Activated CD4-positive, alpha-beta T cell treated with anti-CD3 and anti-CD28 coated beads for 48 hours (primary cell): ENCODE measurements at regions not wholly inside any gene's neighbourhood (a gene's known extent, or its start where the extent isn't known, plus 50 kb on each side); places are given as distances from the start of the nearest gene placed in this dataset.
"Not testable (repeated sequence)": the region's sequence is repeated elsewhere in the genome, so short reads cannot be mapped to it uniquely, and the experiment has no call there.

Experiments
- DNase-seq: peaks from one replicate; pipeline ENCODE4 v3.0.0-alpha.2; 2020

DNA sequence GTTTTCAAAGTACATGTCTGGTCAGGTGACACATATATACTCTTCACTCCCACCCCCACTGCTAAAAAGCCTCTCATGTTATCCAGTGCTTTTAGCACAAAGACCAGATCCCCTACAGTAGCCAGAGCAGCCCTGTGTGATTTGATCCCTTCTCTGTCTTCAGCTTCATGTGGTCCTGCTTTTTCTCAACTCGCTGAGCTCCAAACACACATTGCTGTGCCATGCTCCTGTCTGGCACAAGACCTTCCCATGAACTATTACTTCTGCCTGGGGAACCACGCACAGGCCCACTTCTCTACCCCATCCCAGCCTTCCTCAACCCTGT is 127.1 kb downstream of the RASSF10 start:
- DNase-seq = no peak

- DNase-seq = no peak
Observed at GRCh38 chr11:13137844-13138301, 128.8 kb downstream of the RASSF10 start.

GRCh38 chr11:13139085-13139484 is 130.0 kb downstream of the RASSF10 start:
- not testable (repeated sequence) for DNase-seq

GRCh38 chr11:13140028-13140870 is 131.1 kb downstream of the RASSF10 start:
- DNase-seq = no peak

- no peak for DNase-seq
Observed at GRCh38 chr11:13140873-13141655, 131.9 kb downstream of the RASSF10 start.

GRCh38 chr11:13141731-13142709 is 132.9 kb downstream of the RASSF10 start:
- no peak for DNase-seq

DNA sequence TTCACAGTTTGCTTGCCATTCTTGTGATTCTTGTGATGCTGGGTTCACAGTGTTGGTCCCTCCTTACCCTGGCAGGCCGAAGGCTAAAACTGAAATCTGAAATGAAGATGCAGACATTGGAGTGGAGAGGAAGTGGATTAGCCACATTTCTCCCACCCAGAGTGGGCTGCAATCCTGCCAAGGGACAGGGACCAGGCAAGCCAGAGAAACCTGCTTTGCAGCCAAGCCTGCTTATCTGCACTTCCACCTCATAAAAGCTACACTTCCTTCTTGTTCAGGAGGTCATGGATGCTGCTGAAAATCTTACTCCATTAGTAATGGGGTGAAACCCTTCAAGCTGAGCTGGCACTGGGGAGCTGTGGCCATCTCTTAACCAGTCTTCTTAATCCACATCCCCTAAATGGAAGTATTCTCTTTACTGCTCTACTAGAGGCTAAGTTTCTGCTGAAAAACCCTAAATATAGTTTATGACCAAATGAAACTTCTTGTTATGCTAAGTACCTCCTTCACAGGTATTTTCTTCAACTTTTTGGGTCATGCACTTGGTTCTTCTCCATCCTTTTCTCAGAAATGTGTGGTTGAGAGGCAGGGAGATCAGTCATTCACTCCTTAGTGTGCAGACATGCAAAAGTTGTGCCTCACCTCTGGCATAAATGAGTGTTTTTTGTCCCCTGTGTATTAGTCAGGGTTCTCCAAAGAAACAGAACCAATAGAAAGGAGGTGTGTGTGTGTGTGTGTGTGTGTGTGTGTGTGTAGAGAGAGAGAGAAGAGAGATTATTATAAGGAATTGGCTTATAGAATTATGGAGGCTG is 133.9 kb upstream of the BMAL1 start:
- DNase-seq = no peak

DNA sequence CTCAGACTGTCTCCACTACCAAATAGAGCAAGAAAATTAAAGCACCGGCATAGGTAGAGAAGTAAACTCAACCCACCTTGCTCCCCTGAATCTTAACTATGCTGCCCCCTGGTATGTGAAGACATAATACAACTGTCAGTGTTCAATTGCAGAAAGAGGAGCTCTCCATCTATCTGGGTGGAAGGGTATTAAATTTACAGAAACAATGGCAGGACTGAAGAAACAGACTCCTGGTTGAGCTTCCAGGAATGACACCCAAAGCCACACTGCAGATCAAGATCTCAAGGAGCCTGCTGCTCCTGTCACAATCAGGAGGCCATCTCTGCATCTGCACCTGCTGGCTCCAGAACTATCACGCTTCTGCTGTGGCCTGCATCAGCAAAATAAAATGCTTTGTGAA is 132.1 kb upstream of the BMAL1 start:
- no peak for DNase-seq

DNA sequence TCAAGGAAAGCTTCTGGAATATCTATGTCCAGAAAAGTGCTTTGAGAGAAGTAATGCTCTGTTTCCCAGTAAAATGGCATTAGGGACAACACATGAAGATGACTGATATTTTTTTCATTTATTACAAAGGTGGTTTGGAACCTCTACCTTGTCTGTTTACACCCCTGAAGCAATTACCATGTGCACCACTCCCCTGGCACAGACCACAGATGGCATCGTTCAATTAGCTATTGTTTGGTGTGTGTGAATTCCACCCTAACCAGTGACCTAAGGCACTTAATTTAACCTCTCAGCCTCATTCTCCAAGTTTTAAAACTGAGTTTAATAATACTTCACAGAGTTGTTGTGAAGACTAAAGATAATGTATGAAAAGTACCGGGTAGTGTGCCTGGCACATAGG is 127.6 kb upstream of the BMAL1 start:
- DNase-seq = no peak

DNA sequence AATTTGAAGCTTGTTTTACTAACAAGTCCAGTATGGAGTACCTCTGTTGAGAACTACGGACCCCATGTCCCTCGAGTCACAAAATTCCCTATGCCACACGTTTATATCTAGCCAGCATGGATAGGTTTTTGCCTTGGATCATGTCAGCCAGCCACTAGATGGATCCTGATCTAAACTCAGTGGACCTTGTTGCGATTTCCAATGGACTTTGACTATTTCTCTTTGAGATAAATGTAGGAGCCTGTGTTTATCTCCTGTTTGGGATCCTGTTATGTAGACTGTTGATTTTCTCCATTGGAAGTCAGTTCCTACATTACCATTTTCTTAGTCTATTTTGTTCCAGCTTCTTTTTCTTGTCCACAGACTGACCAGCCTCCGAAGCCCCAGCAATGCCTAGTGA is 127.1 kb upstream of the BMAL1 start:
- DNase-seq = no peak

- no peak for DNase-seq
Observed at GRCh38 chr11:13152264-13152663, 125.3 kb upstream of the BMAL1 start.

DNA sequence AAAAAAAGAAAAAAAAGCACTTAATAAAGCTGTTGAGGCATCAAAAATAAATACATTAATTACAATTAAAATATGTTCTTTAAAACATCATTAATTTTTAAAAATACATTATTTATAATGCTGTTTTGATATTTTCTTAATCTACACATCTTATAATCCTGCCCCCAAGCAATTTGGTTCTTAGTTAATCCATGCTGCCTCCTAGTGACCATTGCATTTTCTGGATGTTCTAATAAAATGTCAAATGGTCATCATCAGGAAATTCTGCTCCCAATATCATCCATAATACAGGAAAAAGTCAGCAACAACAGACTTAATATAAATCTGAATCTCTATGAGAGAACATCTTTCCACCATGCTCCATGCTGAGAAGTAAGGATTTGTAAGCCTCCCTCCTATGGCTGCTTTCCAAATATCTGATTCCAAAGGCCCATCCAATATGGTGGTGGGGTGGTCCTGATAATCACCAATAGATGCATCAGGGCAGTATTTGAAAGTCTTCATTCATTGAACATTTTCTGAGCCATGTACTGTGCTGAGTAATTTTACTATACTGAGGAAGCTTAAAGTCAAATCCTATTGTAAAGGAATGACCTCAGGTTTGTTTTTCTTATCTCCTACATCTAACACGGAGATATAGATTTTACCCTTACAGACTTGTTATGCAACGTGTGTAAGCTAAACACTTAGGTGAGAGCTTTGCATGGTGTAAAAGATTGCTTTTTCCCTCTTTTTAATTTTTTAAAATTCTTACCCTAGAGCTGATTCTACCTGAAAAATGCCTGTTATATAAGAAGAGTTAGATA is 124.7 kb upstream of the BMAL1 start:
- DNase-seq = no peak

- not testable (repeated sequence) for DNase-seq
Observed at GRCh38 chr11:13154374-13154773, 123.2 kb upstream of the BMAL1 start.

- no peak for DNase-seq
Observed at GRCh38 chr11:13160346-13160745, 117.2 kb upstream of the BMAL1 start.

- no peak for DNase-seq
Observed at GRCh38 chr11:13160806-13161205, 116.8 kb upstream of the BMAL1 start.

DNA sequence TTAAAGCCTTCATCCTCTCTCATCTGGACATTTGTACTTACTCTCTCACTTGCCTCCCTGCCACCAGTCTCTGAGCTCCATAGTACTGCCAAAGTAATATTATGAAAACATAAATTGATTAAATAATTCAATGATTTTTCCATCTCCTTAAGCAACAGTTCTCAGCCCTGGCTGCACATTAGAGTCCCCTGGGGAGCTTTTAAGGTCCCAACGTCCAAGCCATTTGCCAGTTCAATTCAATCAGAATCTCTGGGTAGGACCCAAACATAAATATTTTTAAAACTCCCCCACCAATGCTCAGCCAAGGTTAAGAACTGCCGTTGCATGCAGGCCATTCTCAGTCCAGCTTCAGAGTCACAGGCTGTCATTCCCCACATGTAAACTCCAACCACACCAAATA is 114.4 kb upstream of the BMAL1 start:
- DNase-seq = no peak

DNA sequence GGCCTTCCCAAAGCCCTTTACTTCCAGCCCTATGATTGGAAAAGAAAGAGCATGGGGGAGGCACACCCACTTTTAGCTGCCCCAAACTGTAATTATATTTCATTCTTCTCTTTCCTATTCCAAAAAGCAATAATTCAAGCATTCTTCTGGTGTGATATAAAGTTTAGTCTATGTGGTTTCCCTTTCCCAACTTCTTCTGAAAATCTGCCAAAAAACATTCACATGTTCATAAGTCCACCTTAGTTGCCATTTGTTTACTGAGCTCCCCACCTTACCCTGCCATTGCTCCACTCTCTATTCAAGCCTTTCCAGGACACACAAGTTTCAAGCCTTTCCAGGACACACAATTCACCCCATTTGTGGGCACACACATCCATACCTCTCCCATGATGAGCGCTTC is 111.6 kb upstream of the BMAL1 start:
- DNase-seq = no peak

- no peak for DNase-seq
Observed at GRCh38 chr11:13168271-13168670, 109.3 kb upstream of the BMAL1 start.

DNA sequence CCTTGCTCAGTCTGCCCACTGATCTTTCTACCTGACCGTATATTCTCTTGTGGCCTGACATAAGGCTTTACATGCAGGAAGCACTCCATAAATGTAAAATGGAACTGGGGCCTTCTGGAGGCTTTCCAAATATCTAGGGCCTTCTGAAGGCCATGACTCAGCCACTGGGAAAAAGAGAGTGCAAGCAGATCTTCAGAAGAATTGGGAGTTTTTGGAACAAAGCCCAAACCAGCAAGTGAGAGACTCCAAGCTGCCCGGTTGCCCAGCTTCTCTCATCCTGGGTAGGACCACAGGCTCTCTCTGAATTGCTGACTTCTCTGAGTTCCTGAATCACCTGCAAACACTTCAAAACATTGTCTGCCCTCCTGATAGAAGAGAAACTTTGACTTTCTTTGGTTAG is 107.9 kb upstream of the BMAL1 start:
- no peak for DNase-seq

DNA sequence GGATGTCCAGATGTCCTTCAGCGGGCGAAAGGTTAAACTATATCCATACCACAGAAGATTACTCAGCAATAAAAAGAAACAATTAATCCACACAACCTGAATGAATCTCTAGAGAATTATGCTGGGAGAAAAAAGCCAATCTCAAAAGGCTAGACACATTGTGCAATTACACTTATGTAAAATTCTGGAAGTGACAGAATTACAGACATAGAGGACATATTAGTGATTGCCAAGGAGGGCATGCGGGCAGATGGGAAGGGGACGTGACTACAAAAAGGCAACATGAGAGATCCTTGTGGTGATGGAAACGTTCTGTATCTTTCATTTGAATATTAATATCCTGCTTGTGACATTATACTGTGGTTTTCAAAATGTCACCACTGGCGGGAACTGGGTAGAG is 103.5 kb upstream of the BMAL1 start:
- DNase-seq = no peak

DNA sequence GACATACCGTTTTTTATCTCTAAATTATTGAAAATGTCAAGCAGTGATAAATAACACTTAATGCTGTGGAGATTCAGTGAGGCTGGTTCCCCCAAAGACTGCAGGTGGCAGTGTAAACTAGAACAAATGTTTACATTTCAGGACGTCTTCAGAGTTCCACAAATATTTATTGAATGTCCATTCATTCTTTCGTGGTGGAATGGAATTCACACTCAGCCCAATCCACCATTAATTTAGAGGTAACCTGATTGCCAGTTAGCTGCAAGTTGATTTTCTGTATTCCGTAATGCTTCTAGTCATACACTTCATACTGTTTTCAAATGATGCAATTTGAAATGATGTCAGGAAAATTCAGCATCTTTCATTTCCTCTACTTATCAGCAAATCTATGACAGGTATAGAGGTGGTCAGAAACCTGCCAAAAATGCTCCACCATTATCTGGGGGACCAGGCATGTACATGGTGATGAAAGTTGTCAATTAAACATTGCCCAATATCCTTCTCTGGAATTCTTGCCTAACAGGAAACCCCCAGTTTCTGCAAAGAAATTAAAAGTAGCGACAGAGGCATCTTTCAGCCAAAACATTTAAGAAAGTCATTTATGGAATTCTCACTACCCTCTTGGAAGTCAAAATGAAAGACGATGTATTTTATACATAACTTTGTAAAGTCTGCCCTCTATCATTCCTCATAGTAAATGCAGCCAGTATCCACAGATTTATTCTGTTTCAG is 94.3 kb upstream of the BMAL1 start:
- no peak for DNase-seq
